SK-N-MC (cell line): ENCODE measurements at regions not wholly inside any gene's neighbourhood (a gene's known extent, or its start where the extent isn't known, plus 50 kb on each side); places are given as distances from the start of the nearest gene placed in this dataset.

Experiments
- FOXP2 ChIP-seq: optimal IDR thresholded peaks from 2 replicates; pipeline ENCODE3; 2011; ENCODE audit warnings: mild to moderate bottlenecking, moderate library complexity; ENCODE audit not compliant: insufficient read depth; ENCODE audit errors: extremely low read length, control extremely low read depth
- POLR2AphosphoS5 ChIP-seq: IDR thresholded peaks from 2 replicates; pipeline ENCODE4 v1.6.1; 2012; ENCODE audit warnings: mild to moderate bottlenecking, low read depth, low read length, borderline replicate concordance

DNA sequence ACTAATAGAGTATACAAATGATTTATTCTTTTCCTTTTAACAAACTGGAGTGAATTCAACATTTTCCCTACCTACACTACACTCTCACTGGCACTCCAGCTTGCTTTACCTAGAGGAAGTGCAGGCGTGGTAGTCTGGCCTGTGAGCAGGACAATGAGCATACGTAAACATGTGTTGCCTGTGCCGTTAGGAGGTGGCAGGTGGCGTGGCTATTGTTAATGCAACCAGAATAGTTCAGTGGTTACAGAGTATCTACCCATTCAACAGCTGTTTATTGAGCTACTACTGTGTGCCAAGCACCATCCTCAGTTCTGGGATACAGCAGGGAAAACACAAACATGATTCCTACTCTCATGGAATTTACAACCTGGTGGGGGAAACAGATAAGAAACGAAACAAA, 299.7 kb upstream of the KAZN start:
- TF ChIP-seq FOXP2 (no peak), POLR2AphosphoS5 (no peak)
